ENCODE measurements at regions not wholly inside any gene's neighbourhood (a gene's known extent, or its start where the extent isn't known, plus 50 kb on each side); places are given as distances from the start of the nearest gene placed in this dataset.

- no peak for DNase-seq
Observed at GRCh38 chr21:39105341-39105765, 77.9 kb downstream of the PSMG1 start.

DNA sequence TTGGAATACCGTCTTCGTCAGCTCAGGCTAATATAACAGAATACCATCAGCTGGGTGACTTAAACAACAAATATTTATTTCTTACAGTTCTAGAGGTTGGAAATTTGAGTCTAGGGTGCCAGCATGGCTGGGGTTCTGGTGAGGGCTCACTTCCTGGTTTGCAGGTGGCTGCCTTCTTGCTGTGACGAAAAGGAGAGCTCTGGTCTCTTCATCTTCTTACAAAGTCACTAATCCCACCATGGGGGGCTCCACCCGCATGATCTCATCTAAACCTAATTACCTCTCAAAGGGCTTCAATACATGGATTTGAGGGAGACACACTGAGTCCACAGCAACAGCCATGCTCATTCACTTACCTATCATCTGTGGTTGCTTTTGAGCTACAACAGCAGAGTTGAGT, 78.3 kb downstream of the PSMG1 start:
- no peak for DNase-seq

DNA sequence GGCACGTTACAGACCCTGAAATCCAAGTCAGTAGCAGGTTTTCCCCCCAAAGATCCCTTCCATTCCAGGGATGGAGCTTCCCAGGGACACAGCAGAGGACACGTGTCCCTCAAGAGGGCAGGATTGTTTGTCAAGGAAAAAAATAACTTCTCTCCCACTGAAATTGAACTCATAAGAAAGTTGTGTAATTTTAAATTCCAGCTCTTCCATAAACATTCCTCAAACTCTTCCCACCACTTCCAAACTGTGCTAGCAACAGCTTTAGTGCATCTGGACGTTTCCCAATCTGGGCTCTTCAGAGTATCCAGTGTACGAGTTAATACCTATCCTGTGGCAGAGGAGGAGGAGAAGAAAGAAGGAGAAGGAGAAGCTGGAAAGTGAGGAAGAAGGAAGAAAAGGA, 79.6 kb downstream of the PSMG1 start:
- no peak for DNase-seq

- no peak for DNase-seq
Observed at GRCh38 chr21:39099859-39100258, 83.4 kb downstream of the PSMG1 start.

- no peak for DNase-seq
Observed at GRCh38 chr21:39098696-39099200, 84.5 kb downstream of the PSMG1 start.

- DNase-seq, result no peak
Observed at GRCh38 chr21:39097981-39098380, 85.3 kb downstream of the PSMG1 start.

DNA sequence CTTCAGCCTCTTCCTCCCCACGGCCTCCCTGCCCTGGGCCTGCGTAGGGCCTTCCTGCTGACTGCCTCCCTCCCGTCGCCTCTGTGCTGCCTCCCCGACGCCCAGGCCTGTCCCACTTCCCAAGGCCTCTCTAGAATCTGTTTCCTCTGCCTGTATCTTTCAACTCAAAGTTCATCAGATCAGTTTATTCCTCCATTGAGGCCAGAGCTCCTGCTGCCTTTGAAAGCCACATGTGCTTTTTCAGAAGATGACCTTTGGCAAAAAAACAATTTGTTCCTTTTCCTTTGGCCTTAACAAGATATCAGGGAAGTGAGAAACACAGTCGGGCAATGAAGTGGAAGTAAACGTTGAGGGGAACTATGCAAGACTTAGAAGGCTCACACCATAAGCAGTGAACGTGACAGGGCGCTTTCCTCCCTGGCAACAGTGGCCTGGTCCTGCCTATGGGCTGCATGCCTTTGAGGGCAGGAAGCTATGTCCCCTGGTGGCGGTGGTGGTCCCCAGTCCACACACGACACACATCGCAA, 85.9 kb downstream of the PSMG1 start:
- no peak for DNase-seq

DNA sequence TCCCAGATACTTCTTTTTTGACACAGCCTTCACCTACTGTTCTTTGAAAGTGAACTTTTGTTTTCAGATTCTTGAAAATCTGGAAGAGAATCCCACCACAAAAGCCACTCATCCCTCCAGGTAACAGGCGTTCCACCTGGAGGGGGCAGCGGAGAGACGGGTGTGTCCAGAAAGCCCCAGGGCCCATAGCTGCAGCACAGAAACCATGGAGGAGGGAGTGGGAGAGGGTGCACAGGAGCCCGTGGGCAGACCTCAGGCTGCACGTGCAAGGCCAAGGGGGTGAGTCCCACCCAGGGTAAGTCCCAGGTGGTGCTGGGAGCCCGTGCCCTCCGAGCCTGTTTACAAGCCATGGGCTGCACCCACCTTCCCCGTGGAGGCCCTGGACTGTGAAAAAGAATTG, 86.5 kb downstream of the PSMG1 start:
- DNase-seq, result no peak

- no peak for DNase-seq
Observed at GRCh38 chr21:39095681-39096080, 87.6 kb downstream of the PSMG1 start.

- DNase-seq, result no peak
Observed at GRCh38 chr21:39094847-39095579, 88.2 kb downstream of the PSMG1 start.

GRCh38 chr21:39094087-39094780, 89.0 kb downstream of the PSMG1 start:
- DNase-seq, result no peak

- DNase-seq, result no peak
Observed at GRCh38 chr21:39093526-39093925, 89.7 kb downstream of the PSMG1 start.

DNA sequence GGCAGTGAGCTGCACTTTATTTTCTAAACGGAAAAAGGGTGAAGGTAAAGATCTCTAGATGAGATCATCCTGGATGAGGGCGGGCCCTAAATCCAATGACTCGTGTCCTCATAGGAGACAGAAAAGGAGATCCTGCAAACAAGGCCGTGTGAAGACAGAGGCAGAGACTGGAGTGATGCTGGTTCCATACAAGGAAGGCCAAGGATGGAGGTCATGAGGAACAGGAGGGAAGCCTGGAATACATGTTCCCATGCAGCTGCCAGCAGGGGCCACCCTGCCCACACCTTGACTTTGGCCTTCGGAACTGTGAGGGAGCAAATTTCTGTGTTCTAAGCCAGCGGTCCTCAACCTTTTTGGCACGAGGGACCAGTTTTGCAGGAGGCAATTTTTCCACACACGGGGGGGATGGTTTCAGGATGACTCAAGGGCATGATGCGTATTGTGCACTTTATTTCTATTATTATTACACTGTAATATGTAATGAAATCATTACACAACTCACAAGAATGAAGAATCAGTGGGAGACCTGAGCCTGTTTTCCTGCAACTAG, 94.3 kb downstream of the PSMG1 start:
- DNase-seq, result no peak

GRCh38 chr21:39088031-39088370, 95.2 kb downstream of the PSMG1 start:
- DNase-seq, result no peak

DNA sequence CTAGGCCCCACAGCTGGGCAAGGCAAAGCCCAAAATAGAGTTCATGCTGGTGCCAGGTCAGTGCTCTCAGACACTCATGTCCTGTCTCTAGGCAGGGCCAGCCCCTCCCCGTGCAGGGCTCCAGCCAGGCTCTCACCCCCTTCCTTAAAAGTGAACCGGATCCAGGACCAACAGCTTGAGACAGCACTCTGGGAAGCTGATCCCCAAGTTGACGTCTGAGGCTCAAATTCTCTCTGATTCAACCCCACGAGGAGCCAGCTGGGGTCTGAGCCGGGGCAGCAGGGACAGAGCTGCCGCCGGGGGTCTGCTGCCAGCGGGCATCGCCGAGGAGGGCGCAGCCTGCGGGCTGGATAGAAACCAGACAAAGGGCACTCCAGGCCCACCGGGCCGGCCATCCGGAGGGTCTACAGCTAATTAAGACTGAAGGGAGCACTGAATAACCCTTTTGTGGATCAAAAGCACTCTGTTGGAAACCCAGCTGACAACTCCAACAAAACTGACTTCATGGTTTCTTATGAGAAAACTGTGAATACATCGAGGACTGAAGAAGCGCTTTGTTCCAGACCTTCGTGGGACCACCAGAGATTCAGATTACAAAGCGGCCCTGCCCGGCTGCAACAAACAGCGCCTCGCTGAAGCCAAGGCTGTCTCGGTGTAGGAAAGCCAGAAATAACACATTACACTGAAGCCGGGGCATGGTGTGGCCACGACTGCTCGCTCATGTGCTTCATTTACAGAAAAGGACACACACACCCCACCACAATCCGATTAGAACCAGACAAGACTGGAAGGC, 95.8 kb downstream of the PSMG1 start:
- no peak for DNase-seq

GRCh38 chr21:39086547-39086946, 96.7 kb downstream of the PSMG1 start:
- no peak for DNase-seq

DNA sequence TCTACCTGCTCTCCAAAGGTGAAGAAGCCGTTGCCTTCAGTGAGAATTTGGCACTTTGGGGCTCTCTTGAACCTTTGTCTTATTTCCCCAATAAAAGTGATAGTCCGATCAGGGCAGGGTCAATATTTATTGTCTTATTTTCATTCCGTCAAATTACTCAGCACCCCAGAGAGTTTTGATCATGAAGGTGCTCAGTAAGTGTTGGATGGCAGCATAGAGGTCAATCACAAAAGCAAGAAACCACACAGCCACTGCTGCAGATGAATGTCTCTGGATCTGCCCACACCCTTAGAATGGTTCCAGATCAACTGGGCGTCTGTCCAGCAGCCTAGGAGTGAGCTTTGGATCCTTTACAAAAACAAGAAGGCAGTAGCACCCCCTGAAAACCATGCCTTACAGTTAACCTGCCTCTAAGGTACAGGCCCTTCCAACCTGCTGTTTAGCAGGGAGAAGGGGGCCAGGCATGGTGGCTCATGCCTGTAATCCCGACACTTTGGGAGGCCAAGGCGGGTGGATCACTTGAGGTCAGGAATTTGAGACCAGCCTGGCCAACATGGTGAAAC, 97.3 kb downstream of the PSMG1 start:
- DNase-seq, result no peak

- DNase-seq, result no peak
Observed at GRCh38 chr21:39084979-39085729, 98.1 kb downstream of the PSMG1 start.

DNA sequence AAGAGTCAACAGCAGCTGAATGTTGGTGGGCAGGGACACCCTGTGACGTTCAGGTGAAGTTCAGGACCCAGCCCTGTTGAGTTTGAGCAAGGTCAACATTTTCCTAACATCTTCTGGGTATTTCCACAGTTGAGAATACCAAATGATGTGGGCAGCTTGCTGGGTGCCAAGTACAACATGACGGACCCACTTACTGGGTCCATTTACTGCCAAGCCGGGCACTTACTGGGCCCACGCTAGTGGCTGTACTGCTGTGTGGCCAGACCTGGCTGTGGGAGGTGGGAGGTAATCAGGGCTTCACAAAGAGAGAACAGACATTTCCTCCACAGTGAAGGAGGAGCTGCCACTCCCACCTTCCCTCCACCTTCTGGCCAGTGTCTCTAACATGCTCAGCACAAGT, 99.2 kb downstream of the PSMG1 start:
- DNase-seq, result no peak

DNA sequence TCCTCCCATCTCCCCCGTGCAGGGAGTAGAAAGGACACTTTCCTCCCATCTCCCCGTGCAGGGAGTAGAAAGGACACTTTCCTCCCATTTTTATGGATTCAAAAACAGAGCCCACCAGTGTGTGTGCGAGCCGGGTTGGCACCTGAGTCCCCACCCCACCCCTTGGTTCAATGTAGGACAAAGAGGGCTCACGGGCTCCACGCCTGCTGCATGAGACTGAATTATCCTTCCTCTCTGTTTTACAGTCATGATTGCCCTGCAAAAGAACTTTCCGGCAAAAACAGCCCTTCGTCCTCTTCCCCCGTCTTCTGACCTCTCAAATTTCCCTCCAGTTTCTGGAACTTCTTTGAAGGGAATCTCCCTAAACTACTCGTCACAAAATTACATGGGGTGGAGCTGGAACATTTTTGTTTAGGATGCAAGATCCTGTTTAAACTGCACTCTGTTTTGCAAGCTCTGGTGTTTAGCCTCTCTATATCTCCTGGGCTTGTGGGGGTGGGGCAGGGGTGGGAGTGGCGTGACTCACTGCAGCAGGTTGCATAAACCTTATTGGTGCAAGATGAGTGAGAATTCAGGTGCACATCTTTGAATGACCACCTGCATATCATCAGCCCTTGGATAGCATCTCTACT, 99.8 kb downstream of the PSMG1 start:
- no peak for DNase-seq

GRCh38 chr21:39082656-39083376, 100.4 kb downstream of the PSMG1 start:
- no peak for DNase-seq

All from activated gamma-delta T cell treated with Interleukin-2 at 50 U/mL for 16 hours (primary cell).